Naive B cell (primary cell): ENCODE measurements at regions not wholly inside any gene's neighbourhood (a gene's known extent, or its start where the extent isn't known, plus 50 kb on each side); places are given as distances from the start of the nearest gene placed in this dataset.

ENCODE experiments used
- ATAC-seq, 2 donors: fragments of 150-1000 bp; cut with Tn5 transposase; 2 replicates each; pipeline ENCODE4 v1.10.0; 2021; ENCODE audit warnings: low read depth in 2 of 2, mild to moderate bottlenecking in 2 of 2, moderate library complexity in 2 of 2
- DNase-seq: peaks from one replicate; pipeline ENCODE4 v3.0.0; 2022
- H3K27ac Mint-ChIP-seq, 6 donors: one replicate each; pipeline ENCODE4 v1.8.0; 2020 to 2022; ENCODE audit warnings: mild to moderate bottlenecking in 6 of 6, mixed read lengths in 6 of 6, moderate library complexity in 5 of 6, inconsistent platforms in 2 of 6
- H3K27me3 Mint-ChIP-seq, 3 donors: one replicate each; pipeline ENCODE4 v1.8.0; 2021 to 2022; ENCODE audit warnings: mixed read lengths in 3 of 3, mild to moderate bottlenecking in 1 of 3
- H3K36me3 Mint-ChIP-seq, 2 donors: one replicate each; pipeline ENCODE4 v1.8.0; 2020 to 2022; ENCODE audit warnings: mixed read lengths in 2 of 2, inconsistent platforms in 1 of 2, mild to moderate bottlenecking in 1 of 2
- H3K4me1 Mint-ChIP-seq, 3 donors: one replicate each; pipeline ENCODE4 v1.8.0; 2020 to 2022; ENCODE audit warnings: mixed read lengths in 3 of 3, inconsistent platforms in 1 of 3, mild to moderate bottlenecking in 1 of 3, moderate library complexity in 1 of 3
- H3K4me3 Mint-ChIP-seq, 8 donors: one replicate each; pipeline ENCODE4 v1.8.0; 2020 to 2022; ENCODE audit warnings: mild to moderate bottlenecking in 8 of 8, mixed read lengths in 8 of 8, moderate library complexity in 8 of 8, inconsistent platforms in 2 of 8
- H3K9me3 Mint-ChIP-seq, 7 donors: one replicate each; pipeline ENCODE4 v1.8.0; 2020 to 2022; ENCODE audit warnings: mixed read lengths in 7 of 7, mild to moderate bottlenecking in 5 of 7, inconsistent platforms in 2 of 7, moderate library complexity in 1 of 7

DNA sequence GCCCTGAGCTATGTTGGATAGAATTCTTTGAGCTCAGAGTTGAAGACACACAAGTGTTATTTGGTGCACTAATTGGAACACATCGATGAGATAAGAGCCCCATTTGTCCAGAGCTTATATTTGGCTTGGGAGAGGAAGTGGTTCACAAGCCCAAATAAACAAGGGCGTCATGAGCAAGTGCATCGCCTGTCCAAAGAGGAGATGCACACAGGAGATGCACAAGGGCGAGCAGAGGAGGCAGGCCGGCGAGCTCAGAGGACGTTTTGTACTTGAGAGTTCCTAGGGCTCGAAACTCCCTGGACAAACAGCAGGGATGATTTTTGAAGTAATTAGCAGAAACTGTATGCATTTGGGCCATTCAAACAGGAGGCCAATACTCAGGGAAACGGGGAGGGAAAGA, 212.8 kb upstream of the IRX1 start:
- Mint-ChIP-seq H3K36me3 (no peaks in the 10 kb centered on the region), H3K4me3 (no peak overlapping the region), H3K4me1 (no peaks in the 10 kb centered on the region), H3K27ac (no peak overlapping the region), H3K9me3 (peaks cover 2 to 11% (median 8%) of the 10 kb centered on the region in 7 donors), H3K27me3 (no peaks in the 10 kb centered on the region)
- ATAC-seq (no peak), DNase-seq (no peak)

DNA sequence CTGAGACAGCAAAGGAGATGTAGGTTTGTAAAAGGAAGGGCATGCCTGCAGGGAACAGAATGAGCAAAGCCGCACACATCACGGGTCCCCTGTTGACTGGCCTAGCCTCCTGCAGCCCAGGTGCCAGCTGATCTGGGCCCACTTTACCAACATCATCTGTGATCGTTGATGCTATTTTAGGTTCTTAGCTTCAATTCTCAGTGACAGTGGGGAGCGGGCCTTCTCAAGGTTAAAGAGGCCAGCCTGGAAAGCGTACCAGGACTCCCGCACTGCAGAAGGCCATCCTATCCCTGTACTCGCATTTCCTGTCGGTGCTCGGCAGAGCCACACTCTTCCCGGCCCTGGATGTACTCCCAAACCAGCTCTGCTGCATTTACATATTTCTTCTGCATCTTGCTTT, 213.5 kb upstream of the IRX1 start:
- DNase-seq (no peak), ATAC-seq (no peak)
- peak overlapping the region in 1 of 6 donors; percentile 33 for H3K27ac Mint-ChIP-seq
- no peaks in the 10 kb centered on the region for H3K36me3 Mint-ChIP-seq
- no peak overlapping the region for H3K4me3 Mint-ChIP-seq
- no peaks in the 10 kb centered on the region for H3K4me1 Mint-ChIP-seq
- no peaks in the 10 kb centered on the region for H3K27me3 Mint-ChIP-seq
- peaks cover 4 to 12% (median 11%) of the 10 kb centered on the region in 7 donors for H3K9me3 Mint-ChIP-seq

DNA sequence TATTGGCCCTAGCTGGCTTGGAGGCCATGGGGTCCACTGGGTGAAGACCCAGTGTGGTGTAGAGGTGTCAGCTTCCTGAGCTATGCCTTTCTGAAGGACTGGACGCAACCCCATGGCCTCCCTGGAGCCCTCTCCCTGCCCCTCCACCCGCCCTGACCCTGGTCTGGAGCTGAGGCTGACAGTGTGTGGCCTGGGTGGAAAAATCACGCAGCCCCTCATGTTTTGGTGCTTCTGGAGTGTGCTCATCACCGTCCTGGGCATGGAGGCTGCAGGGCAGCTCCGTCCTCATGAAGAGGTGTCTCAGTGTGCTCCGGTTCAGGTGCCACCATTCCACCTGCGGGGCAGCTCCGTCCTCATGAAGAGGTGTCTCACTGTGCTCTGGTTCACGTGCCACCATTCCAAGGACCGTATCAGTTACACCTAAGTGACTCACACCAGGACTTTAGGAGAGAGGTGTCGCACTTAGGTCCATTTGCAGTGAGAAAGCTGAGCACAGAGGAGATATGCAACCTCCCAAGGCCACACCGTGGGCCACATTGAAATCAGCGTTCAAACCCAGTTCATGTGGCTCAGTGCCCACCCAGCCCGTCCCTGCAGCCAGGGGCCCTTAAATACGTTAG, 214.3 kb upstream of the IRX1 start:
- Mint-ChIP-seq H3K36me3 (no peaks in the 10 kb centered on the region), H3K27ac (no peak overlapping the region), H3K9me3 (peaks cover 4 to 13% (median 11%) of the 10 kb centered on the region in 7 donors), H3K4me1 (no peaks in the 10 kb centered on the region), H3K27me3 (no peaks in the 10 kb centered on the region), H3K4me3 (no peak overlapping the region)
- no peak for DNase-seq
- no peak for ATAC-seq

DNA sequence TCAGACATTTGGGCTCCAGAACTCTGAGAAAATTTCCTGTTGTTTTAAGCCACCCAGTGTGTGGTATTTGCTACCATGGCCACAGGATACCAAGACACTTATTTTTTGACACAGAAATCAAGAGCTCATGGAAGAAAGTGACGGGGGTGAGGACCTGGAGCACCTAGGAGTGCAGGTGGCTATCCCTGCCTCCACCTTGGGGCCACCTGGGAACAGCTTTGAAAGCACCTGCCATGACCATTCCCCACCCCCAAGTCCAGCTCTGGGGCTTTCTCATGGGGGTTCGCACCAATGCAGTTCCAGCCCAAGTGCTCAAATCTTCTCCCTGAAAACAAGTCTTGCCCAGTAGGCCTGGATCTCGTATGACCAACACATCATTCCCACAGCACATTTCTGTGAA, 214.9 kb upstream of the IRX1 start:
- Mint-ChIP-seq H3K4me1 (no peaks in the 10 kb centered on the region), H3K27me3 (no peaks in the 10 kb centered on the region), H3K9me3 (peaks cover 4 to 14% (median 11%) of the 10 kb centered on the region in 7 donors), H3K36me3 (no peaks in the 10 kb centered on the region), H3K27ac (peak overlapping the region in 1 of 6 donors; percentile 28), H3K4me3 (no peak overlapping the region)
- DNase-seq = no peak
- no peak for ATAC-seq

DNA sequence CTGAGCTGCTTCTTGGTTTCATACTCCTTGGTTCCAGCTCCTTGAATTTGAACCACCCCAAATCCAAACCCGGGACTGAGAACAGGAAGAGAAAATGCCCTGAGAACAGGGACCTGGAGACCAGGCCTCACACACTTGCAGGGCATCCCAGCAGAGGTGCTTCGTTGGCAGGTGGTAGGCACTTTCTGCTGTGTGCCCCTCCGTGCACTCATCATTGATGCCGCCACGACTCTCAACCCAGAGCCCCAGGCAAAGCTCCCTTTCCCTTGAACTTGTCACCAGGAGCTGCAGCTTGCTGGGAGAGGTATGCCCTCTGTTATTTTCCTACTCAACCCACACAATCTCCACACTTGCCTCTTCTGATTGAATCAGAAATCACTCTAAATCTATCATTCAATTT, 217.8 kb upstream of the IRX1 start:
- Mint-ChIP-seq H3K27me3 (no peaks in the 10 kb centered on the region), H3K4me1 (no peaks in the 10 kb centered on the region), H3K9me3 (peaks cover 2 to 25% (median 10%) of the 10 kb centered on the region in 7 donors), H3K4me3 (no peak overlapping the region), H3K27ac (no peak overlapping the region), H3K36me3 (no peaks in the 10 kb centered on the region)
- ATAC-seq (no peak), DNase-seq (no peak)

DNA sequence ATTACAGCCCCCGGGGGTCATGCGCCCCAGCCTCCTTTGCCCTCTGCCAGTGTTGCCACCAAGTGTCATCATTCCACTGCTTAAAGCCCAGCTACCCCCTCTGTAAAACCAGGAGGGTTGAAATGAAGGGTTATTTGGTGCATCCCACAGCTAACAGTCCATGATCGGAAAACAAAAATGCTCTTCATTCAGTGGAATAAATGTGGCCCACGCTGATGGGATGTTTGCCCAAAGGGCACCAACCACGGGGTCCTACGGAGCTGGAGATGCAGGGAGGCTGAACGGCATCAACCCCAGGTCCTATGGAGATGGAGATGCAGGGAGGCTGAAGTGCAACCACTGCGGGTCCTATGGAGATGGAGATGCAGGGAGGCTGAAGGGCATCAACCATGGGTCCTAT, 218.5 kb upstream of the IRX1 start:
- Mint-ChIP-seq H3K9me3 (peaks cover 6 to 25% (median 10%) of the 10 kb centered on the region in 7 donors), H3K4me1 (no peaks in the 10 kb centered on the region), H3K27me3 (no peaks in the 10 kb centered on the region), H3K36me3 (peaks cover 0 to 5% of the 10 kb centered on the region in 2 donors), H3K4me3 (no peak overlapping the region), H3K27ac (no peak overlapping the region)
- no peak for DNase-seq
- ATAC-seq = no peak

DNA sequence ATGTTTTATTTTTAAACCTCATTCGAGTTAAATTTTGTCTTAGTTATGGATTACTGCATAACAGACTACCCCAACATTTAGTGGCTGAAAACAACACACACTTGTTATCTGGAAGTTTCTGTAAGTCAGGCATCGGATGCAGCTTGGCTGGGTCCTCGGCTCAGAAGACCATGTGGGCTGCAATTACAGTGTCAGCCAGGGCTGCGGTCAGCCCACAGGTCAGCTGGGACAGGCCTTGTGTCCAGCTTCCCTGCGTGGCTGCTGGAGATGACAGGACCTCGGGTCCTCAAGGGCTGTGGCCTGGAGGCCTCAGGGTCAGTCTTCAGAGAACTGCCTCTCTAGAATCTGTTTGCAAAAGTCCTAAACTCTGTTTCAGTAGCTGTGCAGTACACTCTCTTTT, 219.0 kb upstream of the IRX1 start:
- DNase-seq (no peak), ATAC-seq (no peak)
- H3K4me3 Mint-ChIP-seq = no peak overlapping the region
- H3K36me3 Mint-ChIP-seq = peaks cover 0 to 8% of the 10 kb centered on the region in 2 donors
- no peaks in the 10 kb centered on the region for H3K27me3 Mint-ChIP-seq
- H3K9me3 Mint-ChIP-seq = peaks cover 6 to 30% (median 12%) of the 10 kb centered on the region in 7 donors
- H3K4me1 Mint-ChIP-seq = no peaks in the 10 kb centered on the region
- no peak overlapping the region for H3K27ac Mint-ChIP-seq

DNA sequence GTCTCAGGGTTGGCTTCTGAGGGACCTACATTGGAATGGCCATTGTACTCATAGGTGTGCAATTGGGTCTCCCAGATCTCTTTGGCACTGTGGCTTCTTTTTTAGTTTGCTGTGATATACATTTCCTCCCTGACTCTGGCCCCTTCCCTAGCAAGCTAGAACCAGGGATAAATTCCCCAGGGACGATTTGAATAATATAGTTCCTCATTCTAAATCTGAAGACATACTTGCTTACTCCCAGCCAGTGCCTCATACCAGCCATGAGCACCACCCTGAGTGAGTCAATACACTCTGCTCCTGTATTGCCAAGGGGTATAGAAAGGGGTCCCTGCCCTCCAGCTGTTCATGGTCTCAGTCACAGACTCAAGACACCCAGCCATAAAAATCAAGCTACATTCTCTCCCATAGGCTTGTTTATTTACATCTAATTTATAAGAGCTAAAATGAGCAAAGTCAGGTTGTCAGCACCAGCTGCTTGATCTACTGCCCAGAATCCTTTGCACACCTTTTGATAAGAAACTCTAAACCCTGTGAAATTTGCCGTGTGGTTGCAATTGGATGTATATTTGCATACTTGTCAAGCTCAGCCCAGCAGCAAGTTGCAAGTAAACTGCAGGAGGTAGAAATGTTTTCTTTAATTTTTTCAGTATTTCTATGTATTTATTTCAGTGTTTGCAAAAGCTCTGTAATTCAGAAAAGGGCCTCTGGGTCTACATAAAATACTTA, 219.9 kb upstream of the IRX1 start:
- Mint-ChIP-seq H3K27ac (no peak overlapping the region), H3K9me3 (peaks cover 6 to 30% (median 12%) of the 10 kb centered on the region in 7 donors), H3K27me3 (no peaks in the 10 kb centered on the region), H3K4me1 (no peaks in the 10 kb centered on the region), H3K4me3 (no peak overlapping the region), H3K36me3 (peaks cover 0 to 8% of the 10 kb centered on the region in 2 donors)
- no peak for ATAC-seq
- DNase-seq = no peak

DNA sequence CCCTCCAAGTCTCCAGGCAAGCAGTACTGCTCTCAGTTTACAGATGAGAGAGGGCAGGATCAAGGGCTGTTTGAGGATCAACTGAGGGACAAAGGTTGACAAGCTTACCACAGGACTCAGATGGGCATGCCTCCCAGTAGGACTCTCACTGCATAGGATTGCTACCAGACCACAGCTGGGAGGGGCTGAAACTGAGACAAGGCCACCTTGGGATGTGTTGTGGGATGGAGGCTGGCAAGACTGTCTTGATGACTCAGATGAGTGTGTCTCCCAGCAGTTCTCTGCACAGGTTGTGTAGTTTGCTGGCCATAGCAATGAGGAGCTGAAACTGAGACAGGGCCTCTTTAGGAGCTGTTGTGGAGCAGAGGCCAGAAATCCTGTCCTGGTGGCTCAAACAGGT, 222.2 kb upstream of the IRX1 start:
- Mint-ChIP-seq H3K4me1 (no peaks in the 10 kb centered on the region), H3K27me3 (no peaks in the 10 kb centered on the region), H3K36me3 (peaks cover 0 to 8% of the 10 kb centered on the region in 2 donors), H3K27ac (no peak overlapping the region), H3K9me3 (peaks cover 8 to 45% (median 12%) of the 10 kb centered on the region in 7 donors), H3K4me3 (no peak overlapping the region)
- DNase-seq (no peak), ATAC-seq (no peak)

DNA sequence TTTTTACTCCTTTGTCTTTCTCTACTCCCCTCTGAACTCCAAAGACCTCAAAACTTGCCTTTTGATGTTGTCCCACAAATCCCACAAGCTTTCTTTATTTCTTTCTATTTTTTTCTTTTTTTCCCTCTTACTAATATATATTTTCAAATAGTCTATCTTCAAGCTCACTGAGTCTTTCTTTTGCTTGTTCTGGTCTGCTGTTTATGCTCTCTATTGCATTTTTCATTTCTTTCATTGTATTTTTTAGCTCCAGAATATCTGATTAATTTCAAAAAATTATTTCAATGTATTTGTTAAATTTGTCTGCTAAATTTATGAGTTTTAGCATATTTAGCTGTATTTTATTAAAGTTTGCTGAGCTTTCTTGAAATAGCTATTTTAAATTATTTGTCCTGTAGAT, 223.3 kb upstream of the IRX1 start:
- DNase-seq = no peak
- H3K4me1 Mint-ChIP-seq = no peaks in the 10 kb centered on the region
- no peak for ATAC-seq
- H3K27me3 Mint-ChIP-seq = no peaks in the 10 kb centered on the region
- no peak overlapping the region for H3K27ac Mint-ChIP-seq
- H3K4me3 Mint-ChIP-seq = no peak overlapping the region
- peaks cover 0 to 8% of the 10 kb centered on the region in 2 donors for H3K36me3 Mint-ChIP-seq
- H3K9me3 Mint-ChIP-seq = peaks cover 8 to 45% (median 15%) of the 10 kb centered on the region in 7 donors

DNA sequence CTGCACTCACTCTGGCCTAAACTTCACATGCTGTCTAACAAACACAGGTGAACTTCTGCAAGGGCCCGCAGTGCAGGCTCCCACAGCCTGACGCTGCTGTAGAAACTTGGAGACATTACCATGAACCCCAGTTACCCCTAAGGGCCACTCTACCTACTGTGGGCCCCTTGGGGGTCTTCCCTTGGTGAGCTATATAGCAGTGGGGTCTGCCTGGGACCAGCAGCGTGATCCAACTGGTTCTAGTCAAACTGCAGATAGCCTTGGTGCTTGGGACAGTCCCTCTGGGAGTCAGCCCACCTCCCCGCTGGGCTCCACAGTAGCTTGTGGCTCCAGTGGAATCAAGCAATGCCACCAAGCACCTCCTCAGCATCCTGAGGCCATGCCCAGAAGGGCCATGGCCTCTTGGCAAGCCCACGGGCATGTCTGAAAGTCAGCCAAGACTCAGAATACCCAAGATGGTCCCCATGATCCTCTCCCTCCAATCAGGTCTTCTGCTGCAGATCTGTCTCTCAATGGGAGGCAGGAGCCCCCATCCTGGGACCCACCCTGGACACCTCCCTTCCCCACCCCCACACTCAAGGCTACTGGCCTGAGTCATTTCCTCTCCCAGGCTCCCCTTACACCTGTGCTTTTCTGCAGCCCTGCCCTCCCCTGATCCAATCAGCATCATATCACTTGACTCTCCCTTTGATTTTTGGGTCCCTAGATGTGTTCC, 230.0 kb upstream of the IRX1 start:
- no peaks in the 10 kb centered on the region for H3K4me1 Mint-ChIP-seq
- no peak overlapping the region for H3K4me3 Mint-ChIP-seq
- H3K27ac Mint-ChIP-seq = no peak overlapping the region
- no peaks in the 10 kb centered on the region for H3K36me3 Mint-ChIP-seq
- H3K27me3 Mint-ChIP-seq = peaks cover 0 to 4% (median 0%) of the 10 kb centered on the region in 3 donors
- ATAC-seq (no peak), DNase-seq (no peak)
- peaks cover 2 to 21% (median 7%) of the 10 kb centered on the region in 7 donors for H3K9me3 Mint-ChIP-seq

DNA sequence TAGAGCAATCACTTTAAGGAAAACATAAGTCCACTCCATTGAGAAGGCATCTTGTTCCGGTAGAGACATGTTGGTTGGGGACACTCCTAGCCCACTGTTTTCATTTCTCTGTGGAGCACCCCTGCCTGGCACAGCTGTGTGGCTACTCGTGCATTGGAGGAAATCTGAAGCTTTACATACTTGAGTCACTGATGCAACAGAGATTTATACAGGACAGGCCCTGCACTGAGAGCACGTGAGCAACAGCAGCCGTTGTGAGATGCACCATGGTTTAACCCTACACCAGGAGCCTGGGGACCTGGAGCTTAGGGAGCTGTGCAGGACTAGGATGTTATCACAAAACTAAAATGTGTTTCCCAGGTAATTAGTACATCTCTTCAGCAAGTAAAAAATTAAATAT, 230.7 kb upstream of the IRX1 start:
- DNase-seq (no peak), ATAC-seq (no peak)
- H3K27me3 Mint-ChIP-seq = peaks cover 0 to 4% (median 0%) of the 10 kb centered on the region in 3 donors
- no peaks in the 10 kb centered on the region for H3K36me3 Mint-ChIP-seq
- H3K27ac Mint-ChIP-seq = no peak overlapping the region
- no peaks in the 10 kb centered on the region for H3K4me1 Mint-ChIP-seq
- H3K9me3 Mint-ChIP-seq = peaks cover 2 to 21% (median 8%) of the 10 kb centered on the region in 7 donors
- no peak overlapping the region for H3K4me3 Mint-ChIP-seq

DNA sequence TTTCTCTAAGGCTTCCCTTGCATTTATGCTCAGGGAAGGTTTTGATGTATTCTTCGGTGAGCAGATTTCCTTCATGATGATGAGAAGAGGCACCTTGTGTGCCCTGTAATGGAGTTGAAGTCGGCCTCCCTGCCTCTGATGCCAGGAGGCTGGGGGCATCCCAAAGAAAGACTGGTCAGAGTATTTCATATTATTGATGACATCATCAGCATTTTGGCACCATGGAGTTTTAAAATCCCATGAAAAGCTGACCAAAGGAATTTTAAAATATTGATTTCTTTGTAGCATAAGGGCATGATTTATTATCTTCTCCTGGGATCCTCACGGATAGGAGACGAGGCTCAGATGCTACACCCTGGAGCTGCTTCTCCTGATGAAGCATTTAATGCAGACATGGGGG, 231.2 kb upstream of the IRX1 start:
- no peaks in the 10 kb centered on the region for H3K36me3 Mint-ChIP-seq
- peaks cover 0 to 4% (median 0%) of the 10 kb centered on the region in 3 donors for H3K27me3 Mint-ChIP-seq
- H3K4me3 Mint-ChIP-seq = no peak overlapping the region
- H3K9me3 Mint-ChIP-seq = peaks cover 2 to 21% (median 6%) of the 10 kb centered on the region in 7 donors
- H3K4me1 Mint-ChIP-seq = no peaks in the 10 kb centered on the region
- H3K27ac Mint-ChIP-seq = no peak overlapping the region
- DNase-seq (no peak), ATAC-seq (no peak)

DNA sequence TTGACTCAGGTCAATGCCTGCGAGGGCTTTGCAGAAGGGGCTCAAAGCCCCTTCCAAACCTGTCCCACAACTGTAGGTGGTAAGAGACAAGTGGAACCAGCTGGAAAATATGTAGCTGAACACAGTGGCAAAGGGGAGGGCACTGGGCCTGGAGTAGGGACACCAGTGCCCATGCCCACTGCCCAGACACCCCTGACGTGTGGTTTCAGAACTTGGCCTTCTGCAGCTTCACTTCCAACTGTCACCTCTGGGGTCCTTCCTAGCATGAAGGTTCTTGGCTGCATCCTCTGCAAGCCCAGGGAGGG, 233.1 kb upstream of the IRX1 start:
- Mint-ChIP-seq H3K9me3 (peaks cover 0 to 18% (median 3%) of the 10 kb centered on the region in 7 donors), H3K27me3 (peaks cover 0 to 4% (median 0%) of the 10 kb centered on the region in 3 donors), H3K4me3 (no peak overlapping the region), H3K36me3 (no peaks in the 10 kb centered on the region), H3K4me1 (no peaks in the 10 kb centered on the region), H3K27ac (no peak overlapping the region)
- no peak for ATAC-seq
- no peak for DNase-seq
